Small intestine (tissue), 7 donors: ENCODE measurements at regions not wholly inside any gene's neighbourhood (a gene's known extent, or its start where the extent isn't known, plus 50 kb on each side); places are given as distances from the start of the nearest gene placed in this dataset.

Source experiments
- DNase-seq, 2 donors: peaks; one replicate each; pipeline versions ENCODE4 v3.0.0 to v3.0.0-alpha.2; 2013
- FAIRE-seq: peaks from 2 replicates; lab custom pipeline; 2012; peaks lifted over from hg19 to GRCh38; lab: Jason Lieb, UNC
- H3K27ac ChIP-seq, 3 donors: one replicate each; pipeline ENCODE4 v1.5.1; 2013; ENCODE audit warnings: low read length in 2 of 3, mild to moderate bottlenecking in 2 of 3, control low read depth in 1 of 3, inconsistent platforms in 1 of 3, low read depth in 1 of 3, moderate library complexity in 1 of 3
- H3K27me3 ChIP-seq, 3 donors: one replicate each; pipeline ENCODE4 v1.6.1; 2013; ENCODE audit warnings: low read length in 3 of 3, inconsistent platforms in 1 of 3; ENCODE audit not compliant: control insufficient read depth in 3 of 3, insufficient read depth in 3 of 3
- H3K36me3 ChIP-seq, 3 donors: one replicate each; pipeline ENCODE4 v1.6.1; 2013; ENCODE audit warnings: low read length in 3 of 3, inconsistent platforms in 1 of 3, low read depth in 1 of 3, mild to moderate bottlenecking in 1 of 3, moderate library complexity in 1 of 3; ENCODE audit not compliant: control insufficient read depth in 3 of 3, insufficient read depth in 2 of 3
- H3K4me1 ChIP-seq, 3 donors: one replicate each; pipeline ENCODE4 v1.6.1; 2013; ENCODE audit warnings: low read length in 2 of 3, inconsistent platforms in 1 of 3, low read depth in 1 of 3, mild to moderate bottlenecking in 1 of 3, moderate library complexity in 1 of 3; ENCODE audit not compliant: control insufficient read depth in 3 of 3, insufficient read depth in 2 of 3
- H3K4me3 ChIP-seq, 3 donors: one replicate each; pipeline ENCODE4 v1.5.1; 2013; ENCODE audit warnings: low read length in 3 of 3, control low read depth in 1 of 3, inconsistent platforms in 1 of 3, low read depth in 1 of 3, mild to moderate bottlenecking in 1 of 3, moderate library complexity in 1 of 3
- H3K9me3 ChIP-seq, 2 donors: one replicate each; pipeline ENCODE4 v1.6.1; 2013; ENCODE audit warnings: low read depth in 1 of 2, low read length in 1 of 2; ENCODE audit not compliant: control insufficient read depth in 2 of 2, insufficient read depth in 1 of 2
- WGBS, 3 donors: extraction: QIAGEN DNeasy Blood & Tissue Kit; methylation state at CpG; one replicate each; pipeline ENCODE4 v1.1.7; 2013; 5-methylcytosine and 5-hydroxymethylcytosine counted together
- donor health status: healthy with polysubstance abuse.
- donor health status: control.
- donor health status: control.
- donor health status: Bipolar disorder and iron deficiency.
- donor health status: healthy.

- H3K27me3 ChIP-seq: no peaks in the 10 kb centered on the region
- no peaks in the 10 kb centered on the region for H3K4me1 ChIP-seq
- no peaks in the 10 kb centered on the region for H3K36me3 ChIP-seq
- H3K4me3 ChIP-seq: no peak overlapping the region
- WGBS, 3 donors: 74 to 90% (median 77%) methylated on average over 1 of the region's 1 CpG
- DNase-seq (no peak), FAIRE-seq (no peak)
- no peaks in the 10 kb centered on the region for H3K9me3 ChIP-seq
- no peak overlapping the region for H3K27ac ChIP-seq
Observed at GRCh38 chr5:51479840-51480239, 96.6 kb downstream of the ISL1 start.

GRCh38 chr5:51484326-51484725, 101.1 kb downstream of the ISL1 start:
- no peak overlapping the region for H3K4me3 ChIP-seq
- H3K27me3 ChIP-seq: no peaks in the 10 kb centered on the region
- no peaks in the 10 kb centered on the region for H3K4me1 ChIP-seq
- DNase-seq (no peak), FAIRE-seq (no peak)
- no peaks in the 10 kb centered on the region for H3K9me3 ChIP-seq
- no peaks in the 10 kb centered on the region for H3K36me3 ChIP-seq
- no peak overlapping the region for H3K27ac ChIP-seq

- no peaks in the 10 kb centered on the region for H3K9me3 ChIP-seq
- H3K4me3 ChIP-seq: no peak overlapping the region
- no peaks in the 10 kb centered on the region for H3K27me3 ChIP-seq
- WGBS, 3 donors: 83 to 88% (median 84%) methylated on average over 1 of the region's 1 CpG
- no peaks in the 10 kb centered on the region for H3K36me3 ChIP-seq
- H3K27ac ChIP-seq: no peak overlapping the region
- no peaks in the 10 kb centered on the region for H3K4me1 ChIP-seq
- DNase-seq (no peak), FAIRE-seq (no peak)
Observed at GRCh38 chr5:51486158-51486557, 102.9 kb downstream of the ISL1 start.

- Histone ChIP-seq H3K36me3 (no peaks in the 10 kb centered on the region), H3K9me3 (no peaks in the 10 kb centered on the region), H3K27me3 (no peaks in the 10 kb centered on the region), H3K4me1 (no peaks in the 10 kb centered on the region), H3K27ac (no peak overlapping the region), H3K4me3 (no peak overlapping the region)
- 13 to 20% (median 13%) methylated on average over 5 of the region's 5 CpGs for WGBS, 3 donors
- DNase-seq: no peak
- FAIRE-seq: no peak
Observed at GRCh38 chr5:51487952-51488351, 104.7 kb downstream of the ISL1 start.

- Histone ChIP-seq H3K27me3 (no peaks in the 10 kb centered on the region), H3K4me1 (no peaks in the 10 kb centered on the region), H3K9me3 (no peaks in the 10 kb centered on the region), H3K36me3 (no peaks in the 10 kb centered on the region), H3K4me3 (no peak overlapping the region), H3K27ac (no peak overlapping the region)
- WGBS, 3 donors: 55 to 75% (median 65%) methylated on average over 3 of the region's 3 CpGs
- DNase-seq (no peak), FAIRE-seq (no peak)
Observed at GRCh38 chr5:51488803-51489642, 105.8 kb downstream of the ISL1 start.

- H3K9me3 ChIP-seq: no peaks in the 10 kb centered on the region
- DNase-seq: no peak
- no peaks in the 10 kb centered on the region for H3K36me3 ChIP-seq
- no peaks in the 10 kb centered on the region for H3K4me1 ChIP-seq
- H3K27ac ChIP-seq: no peak overlapping the region
- no peak for FAIRE-seq
- H3K27me3 ChIP-seq: no peaks in the 10 kb centered on the region
- no peak overlapping the region for H3K4me3 ChIP-seq
- WGBS, 3 donors: 82 to 90% (median 84%) methylated on average over 12 of the region's 12 CpGs
Observed at GRCh38 chr5:51494821-51495220, 111.6 kb downstream of the ISL1 start.

GRCh38 chr5:51495672-51496071, 112.4 kb downstream of the ISL1 start:
- Histone ChIP-seq H3K27me3 (no peaks in the 10 kb centered on the region), H3K9me3 (no peaks in the 10 kb centered on the region), H3K27ac (no peak overlapping the region), H3K36me3 (no peaks in the 10 kb centered on the region), H3K4me1 (no peaks in the 10 kb centered on the region), H3K4me3 (no peak overlapping the region)
- DNase-seq (no peak), FAIRE-seq (no peak)
- WGBS, 3 donors: 46 to 48% (median 47%) methylated on average over 2 of the region's 2 CpGs

- FAIRE-seq: no peak
- no peaks in the 10 kb centered on the region for H3K27me3 ChIP-seq
- DNase-seq: no peak
- H3K4me1 ChIP-seq: no peaks in the 10 kb centered on the region
- H3K4me3 ChIP-seq: no peak overlapping the region
- H3K36me3 ChIP-seq: no peaks in the 10 kb centered on the region
- no peak overlapping the region for H3K27ac ChIP-seq
- WGBS, 3 donors: 34 to 43% (median 43%) methylated on average over 1 of the region's 1 CpG
- H3K9me3 ChIP-seq: no peaks in the 10 kb centered on the region
Observed at GRCh38 chr5:51517838-51518237, 134.6 kb downstream of the ISL1 start.

- Histone ChIP-seq H3K27ac (no peak overlapping the region), H3K36me3 (no peaks in the 10 kb centered on the region), H3K27me3 (no peaks in the 10 kb centered on the region), H3K4me1 (no peaks in the 10 kb centered on the region), H3K9me3 (no peaks in the 10 kb centered on the region), H3K4me3 (no peak overlapping the region)
- no peak for DNase-seq
- 27 to 41% (median 35%) methylated on average over 5 of the region's 5 CpGs for WGBS, 3 donors
- FAIRE-seq: no peak
Observed at GRCh38 chr5:51518607-51519006, 135.4 kb downstream of the ISL1 start.
